ENCODE measurements at regions not wholly inside any gene's neighbourhood (a gene's known extent, or its start where the extent isn't known, plus 50 kb on each side); places are given as distances from the start of the nearest gene placed in this dataset.

- CTCF ChIA-PET, result no interaction called here
- no peak for DNase-seq
- no peak overlapping the region for H3K9ac ChIP-seq
- no peak overlapping the region for H3K4me2 ChIP-seq
- no peaks in the 10 kb centered on the region for H3F3A ChIP-seq (replicated peaks; ENCODE audit: insufficient read depth)
- no peaks in the 10 kb centered on the region; the same call in 1 of the 2 replicates for H3K27me3 ChIP-seq (ENCODE audit: insufficient read depth)
- no peaks in the 10 kb centered on the region for H3K79me2 ChIP-seq (ENCODE audit: insufficient read depth)
- no peak overlapping the region for H2AFZ ChIP-seq (ENCODE audit: low read depth)
- POLR2A ChIA-PET, result no interaction called here
- no peak overlapping the region for H3K4me3 ChIP-seq (ENCODE audit: low read depth in 2 of 2, low read length in 1 of 2)
- no peak overlapping the region for H3K27ac ChIP-seq (ENCODE audit: low read depth in 2 of 2, low read length in 1 of 2)
- H3K4me1 ChIP-seq (ENCODE audit: control insufficient read depth in 1 of 2, insufficient read depth in 2 of 2, low read depth in 1 of 2, low read length in 1 of 2), result no peaks in the 10 kb centered on the region
- TF ChIP-seq GATA2 (CRISPR knock-in tag; IDR thresholded peaks at IDR 0.05) (no peak), ELF1 (IDR thresholded peaks at IDR 0.05) (no peak)
- H3K36me3 ChIP-seq (replicated peaks in 1 of 2; ENCODE audit: control insufficient read depth in 1 of 2, insufficient read depth in 2 of 2, low read length in 1 of 2), result no peaks in the 10 kb centered on the region
- no peaks in the 10 kb centered on the region for H4K20me1 ChIP-seq (ENCODE audit: insufficient read depth)
- H3K9me2 ChIP-seq, result no peaks in the 10 kb centered on the region
- H3K9me3 ChIP-seq, result no peaks in the 10 kb centered on the region; the same call in 1 of the 2 replicates
- WGBS (ENCODE audit: low lambda C conversion rate), result 22% methylated on average over 6 of the region's 6 CpGs
These were observed 572.1 kb downstream of the CHSY3 start for GRCh38 chr5:130476325-130476724.

- DNase-seq, result no peak
These were observed 558.3 kb downstream of the CHSY3 start for GRCh38 chr5:130462516-130462915.

More at GRCh38 chr5:130462516-130462915, 558.3 kb downstream of the CHSY3 start:
- Histone ChIP-seq H3K9me2 (no peaks in the 10 kb centered on the region), H3K9ac (no peak overlapping the region), H3K79me2 (ENCODE audit: insufficient read depth) (no peaks in the 10 kb centered on the region), H3K4me2 (no peak overlapping the region), H3K4me1 (ENCODE audit: control insufficient read depth in 1 of 2, insufficient read depth in 2 of 2, low read depth in 1 of 2, low read length in 1 of 2) (no peaks in the 10 kb centered on the region), H3K27me3 (ENCODE audit: insufficient read depth) (no peaks in the 10 kb centered on the region), H3K27ac (ENCODE audit: low read depth in 2 of 2, low read length in 1 of 2) (no peak overlapping the region), H4K20me1 (ENCODE audit: insufficient read depth) (no peaks in the 10 kb centered on the region), H3K4me3 (ENCODE audit: low read depth in 2 of 2, low read length in 1 of 2) (no peak overlapping the region), H2AFZ (ENCODE audit: low read depth) (no peak overlapping the region), H3K9me3 (no peaks in the 10 kb centered on the region), H3F3A (replicated peaks; ENCODE audit: insufficient read depth) (no peaks in the 10 kb centered on the region), H3K36me3 (replicated peaks in 1 of 2; ENCODE audit: control insufficient read depth in 1 of 2, insufficient read depth in 2 of 2, low read length in 1 of 2) (no peaks in the 10 kb centered on the region)
- WGBS (ENCODE audit: low lambda C conversion rate), result 7% methylated on average over 1 of the region's 1 CpG
- TF ChIP-seq EZH2phosphoT487 (IDR thresholded peaks at IDR 0.05; ENCODE audit: borderline replicate concordance, low read depth) (no peak), USF1 (IDR thresholded peaks at IDR 0.05; ENCODE audit: borderline replicate concordance, low read depth) (no peak), FOXJ3 (CRISPR knock-in tag; IDR thresholded peaks at IDR 0.05) (no peak), RXRA (IDR thresholded peaks at IDR 0.05; ENCODE audit: borderline replicate concordance, low read depth) (no peak), ELF1 (IDR thresholded peaks at IDR 0.05) (no peak), JUND (IDR thresholded peaks at IDR 0.05) (no peak), RCOR1 (IDR thresholded peaks at IDR 0.05; ENCODE audit: low read length) (no peak), FOXM1 (IDR thresholded peaks at IDR 0.05; ENCODE audit: low read depth) (no peak), POLR2AphosphoS5 (IDR thresholded peaks at IDR 0.05; ENCODE audit: low read depth, low read length) (no peak), REST (IDR thresholded peaks at IDR 0.05; ENCODE audit: low read depth, low read length) (no peak), MEF2A (IDR thresholded peaks at IDR 0.05; ENCODE audit: borderline replicate concordance, low read depth) (no peak), MXI1 (IDR thresholded peaks at IDR 0.05; ENCODE audit: low read depth, low read length) (no peak), EP300 (IDR thresholded peaks at IDR 0.05; ENCODE audit: borderline replicate concordance in 1 of 2, low read depth in 1 of 2, low read length in 1 of 2) (no peak), RFX5 (IDR thresholded peaks at IDR 0.05; ENCODE audit: low read length) (no peak), TEAD4 (IDR thresholded peaks at IDR 0.05; ENCODE audit: borderline replicate concordance, insufficient read depth) (no peak), IRF3 (IDR thresholded peaks at IDR 0.05; ENCODE audit: low read depth, low read length) (no peak), PBX3 (IDR thresholded peaks at IDR 0.05) (no peak), RAD21 (IDR thresholded peaks at IDR 0.05; ENCODE audit: low read length) (no peak)
- CTCF ChIA-PET, result no interaction called here
- POLR2A ChIA-PET, result no interaction called here
